HEK293 (cell line): ENCODE measurements at regions not wholly inside any gene's neighbourhood (a gene's known extent, or its start where the extent isn't known, plus 50 kb on each side); places are given as distances from the start of the nearest gene placed in this dataset.

Experiments
- CTCF ChIA-PET: fragments of 350-600 bp; formaldehyde crosslinking; extraction: SDS; loops from one replicate; lab custom pipeline; 2021; ENCODE audit warnings: antibody characterized with exemption; lab: Yijun Ruan, JAX
- POLR2A ChIA-PET: fragments of 300-600 bp; formaldehyde crosslinking; extraction: SDS; loops from one replicate; lab custom pipeline; 2020; ENCODE audit warnings: antibody characterized with exemption, inconsistent platforms; lab: Yijun Ruan, JAX
- H3K27ac ChIP-seq: fragments of 200-500 bp; sonication (Bioruptor generic); 2 replicates; pipeline ENCODE4 v1.5.1; 2014; ENCODE audit warnings: low read depth, low read length, control low read depth, inconsistent platforms; ENCODE audit errors: extremely low read depth
- H3K36me3 ChIP-seq, 2 experiments: fragments of 200-500 bp in 1 of 2; sonication (Bioruptor generic) in 1 of 2; 1 replicate in 1 of 2; 2 replicates in 1 of 2; pipeline ENCODE4 v1.5.1; 2014 to 2017; ENCODE audit warnings: inconsistent platforms in 2 of 2, low read length in 2 of 2; ENCODE audit not compliant: control insufficient read depth in 2 of 2, insufficient read depth in 1 of 2
- H3K4me1 ChIP-seq: fragments of 200-500 bp; sonication (Bioruptor generic); 2 replicates; pipeline ENCODE4 v1.5.1; 2014; ENCODE audit warnings: mild to moderate bottlenecking, low read length, inconsistent platforms; ENCODE audit not compliant: control insufficient read depth, insufficient read depth
- H3K4me3 ChIP-seq: 2 replicates; pipeline ENCODE4 v1.5.1; 2011; ENCODE audit warnings: low read depth, mild to moderate bottlenecking, control low read depth, low read length, moderate library complexity
- H3K9me3 ChIP-seq: fragments of 200-500 bp; sonication (Bioruptor generic); 2 replicates; pipeline ENCODE4 v1.5.1; 2014; ENCODE audit warnings: low read depth, low read length, inconsistent platforms; ENCODE audit not compliant: control insufficient read depth, insufficient read depth
- SETDB1 ChIP-seq: IDR thresholded peaks from one replicate; pipeline ENCODE4 v1.6.1; 2017; ENCODE audit warnings: mild to moderate bottlenecking, low read length, moderate library complexity, mixed read lengths; ENCODE audit not compliant: insufficient read length
- WT1 ChIP-seq: fragments of 450-650 bp; formaldehyde crosslinking; IDR thresholded peaks from 2 replicates; pipeline ENCODE4 v1.5.1; 2016; ENCODE audit warnings: missing biosample characterization, missing genetic modification characterization
- ZBTB8A ChIP-seq: fragments of 450-650 bp; formaldehyde crosslinking; IDR thresholded peaks from 2 replicates; pipeline ENCODE4 v1.5.1; 2016; ENCODE audit warnings: missing biosample characterization, missing genetic modification characterization
- ZNF292 ChIP-seq: fragments of 450-650 bp; formaldehyde crosslinking; IDR thresholded peaks from 2 replicates; pipeline ENCODE4 v1.5.1; 2016; ENCODE audit warnings: low read depth, missing biosample characterization, missing genetic modification characterization, borderline replicate concordance
- ZNF341 ChIP-seq: fragments of 450-650 bp; formaldehyde crosslinking; IDR thresholded peaks from 2 replicates; pipeline ENCODE4; 2016; ENCODE audit warnings: low read depth, missing biosample characterization, missing genetic modification characterization
- ZNF366 ChIP-seq: fragments of 450-650 bp; formaldehyde crosslinking; conservative IDR thresholded peaks from 2 replicates; pipeline ENCODE4 v1.5.1; 2016; ENCODE audit warnings: missing biosample characterization, missing genetic modification characterization
- ZNF555 ChIP-seq: fragments of 450-650 bp; formaldehyde crosslinking; conservative IDR thresholded peaks from 2 replicates; pipeline ENCODE4 v1.5.1; 2017; ENCODE audit warnings: missing biosample characterization, mild to moderate bottlenecking, missing genetic modification characterization, inconsistent platforms
- ZNF624 ChIP-seq: fragments of 450-650 bp; formaldehyde crosslinking; IDR thresholded peaks from 2 replicates; pipeline ENCODE4 v1.5.1; 2017; ENCODE audit warnings: missing biosample characterization, missing genetic modification characterization
- ZNF654 ChIP-seq: fragments of 450-650 bp; formaldehyde crosslinking; IDR thresholded peaks from 2 replicates; pipeline ENCODE4 v1.5.1; 2016; ENCODE audit warnings: low read depth, missing biosample characterization, missing genetic modification characterization
- ZNF670 ChIP-seq: fragments of 450-650 bp; formaldehyde crosslinking; IDR thresholded peaks from 2 replicates; pipeline ENCODE4 v1.5.1; 2016; ENCODE audit warnings: missing biosample characterization, missing genetic modification characterization, low read depth
- ZNF677 ChIP-seq: fragments of 450-650 bp; IDR thresholded peaks from 2 replicates; pipeline ENCODE4 v1.5.0; 2018; ENCODE audit warnings: missing biosample characterization, mild to moderate bottlenecking, missing genetic modification characterization, moderate library complexity
- ZNF837 ChIP-seq: fragments of 450-650 bp; formaldehyde crosslinking; IDR thresholded peaks from 2 replicates; pipeline ENCODE4 v1.5.1; 2016; ENCODE audit warnings: missing biosample characterization, missing genetic modification characterization
- ZNF843 ChIP-seq: fragments of 450-650 bp; formaldehyde crosslinking; IDR thresholded peaks from 2 replicates; pipeline ENCODE4 v1.5.1; 2016; ENCODE audit warnings: missing biosample characterization, missing genetic modification characterization
- TF ChIP-seq, protein P1 (sequence below): fragments of 450-650 bp; formaldehyde crosslinking; IDR thresholded peaks from 2 replicates; pipeline ENCODE4 v1.5.1; 2017; ENCODE audit warnings: missing biosample characterization, missing genetic modification characterization
- TF ChIP-seq, protein P2 (sequence below): fragments of 450-650 bp; formaldehyde crosslinking; IDR thresholded peaks from 2 replicates; pipeline ENCODE4 v1.5.1; 2016; ENCODE audit warnings: missing biosample characterization, missing genetic modification characterization
- TF ChIP-seq, protein P3 (sequence below): fragments of 450-650 bp; formaldehyde crosslinking; IDR thresholded peaks from 2 replicates; pipeline ENCODE4 v1.5.1; 2016; ENCODE audit warnings: missing biosample characterization, missing genetic modification characterization
- TF ChIP-seq, protein P4 (sequence below): fragments of 450-650 bp; formaldehyde crosslinking; IDR thresholded peaks from 2 replicates; pipeline ENCODE4 v1.5.1; 2016; ENCODE audit warnings: missing biosample characterization, missing genetic modification characterization
- TF ChIP-seq, protein P5 (sequence below): fragments of 450-650 bp; formaldehyde crosslinking; IDR thresholded peaks from 2 replicates; pipeline ENCODE4 v1.5.1; 2017; ENCODE audit warnings: missing biosample characterization, missing genetic modification characterization

DNA sequence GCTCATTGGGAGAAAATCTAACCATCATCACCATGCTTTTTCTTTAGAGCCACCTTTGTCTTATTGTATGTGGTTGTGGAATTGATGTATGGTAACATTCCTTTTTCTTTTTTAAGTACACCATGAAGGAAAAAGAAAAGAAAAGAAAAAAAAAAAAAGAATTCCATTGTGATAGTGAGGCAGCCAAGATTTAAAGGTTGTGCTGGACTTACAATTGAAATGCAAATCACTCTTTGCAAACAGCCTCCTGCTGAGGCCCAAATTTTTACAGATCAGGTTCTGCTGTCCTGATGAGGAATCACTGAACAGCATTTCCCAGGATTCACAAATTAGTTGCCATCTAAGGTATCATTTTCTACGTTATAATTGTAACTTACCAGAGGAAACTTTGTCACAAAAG lies 1101.0 kb upstream of the FANCL start (continued):
- TF ChIP-seq, protein P1, sequence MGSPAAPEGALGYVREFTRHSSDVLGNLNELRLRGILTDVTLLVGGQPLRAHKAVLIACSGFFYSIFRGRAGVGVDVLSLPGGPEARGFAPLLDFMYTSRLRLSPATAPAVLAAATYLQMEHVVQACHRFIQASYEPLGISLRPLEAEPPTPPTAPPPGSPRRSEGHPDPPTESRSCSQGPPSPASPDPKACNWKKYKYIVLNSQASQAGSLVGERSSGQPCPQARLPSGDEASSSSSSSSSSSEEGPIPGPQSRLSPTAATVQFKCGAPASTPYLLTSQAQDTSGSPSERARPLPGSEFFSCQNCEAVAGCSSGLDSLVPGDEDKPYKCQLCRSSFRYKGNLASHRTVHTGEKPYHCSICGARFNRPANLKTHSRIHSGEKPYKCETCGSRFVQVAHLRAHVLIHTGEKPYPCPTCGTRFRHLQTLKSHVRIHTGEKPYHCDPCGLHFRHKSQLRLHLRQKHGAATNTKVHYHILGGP: no peak
- TF ChIP-seq ZNF366 (tag by site-specific recombination) (no peak), ZNF624 (no peak), ZNF341 (tag by site-specific recombination) (no peak)
- TF ChIP-seq, protein P2, sequence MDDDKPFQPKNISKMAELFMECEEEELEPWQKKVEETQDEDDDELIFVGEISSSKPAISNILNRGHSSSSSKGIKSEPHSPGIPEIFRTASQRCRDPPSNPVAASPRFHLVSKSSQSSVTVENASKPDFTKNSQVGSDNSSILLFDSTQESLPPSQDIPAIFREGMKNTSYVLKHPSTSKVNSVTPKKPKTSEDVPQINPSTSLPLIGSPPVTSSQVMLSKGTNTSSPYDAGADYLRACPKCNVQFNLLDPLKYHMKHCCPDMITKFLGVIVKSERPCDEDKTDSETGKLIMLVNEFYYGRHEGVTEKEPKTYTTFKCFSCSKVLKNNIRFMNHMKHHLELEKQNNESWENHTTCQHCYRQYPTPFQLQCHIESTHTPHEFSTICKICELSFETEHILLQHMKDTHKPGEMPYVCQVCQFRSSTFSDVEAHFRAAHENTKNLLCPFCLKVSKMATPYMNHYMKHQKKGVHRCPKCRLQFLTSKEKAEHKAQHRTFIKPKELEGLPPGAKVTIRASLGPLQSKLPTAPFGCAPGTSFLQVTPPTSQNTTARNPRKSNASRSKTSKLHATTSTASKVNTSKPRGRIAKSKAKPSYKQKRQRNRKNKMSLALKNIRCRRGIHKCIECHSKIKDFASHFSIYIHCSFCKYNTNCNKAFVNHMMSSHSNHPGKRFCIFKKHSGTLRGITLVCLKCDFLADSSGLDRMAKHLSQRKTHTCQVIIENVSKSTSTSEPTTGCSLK (tag by site-specific recombination): no peak
- TF ChIP-seq, protein P3, sequence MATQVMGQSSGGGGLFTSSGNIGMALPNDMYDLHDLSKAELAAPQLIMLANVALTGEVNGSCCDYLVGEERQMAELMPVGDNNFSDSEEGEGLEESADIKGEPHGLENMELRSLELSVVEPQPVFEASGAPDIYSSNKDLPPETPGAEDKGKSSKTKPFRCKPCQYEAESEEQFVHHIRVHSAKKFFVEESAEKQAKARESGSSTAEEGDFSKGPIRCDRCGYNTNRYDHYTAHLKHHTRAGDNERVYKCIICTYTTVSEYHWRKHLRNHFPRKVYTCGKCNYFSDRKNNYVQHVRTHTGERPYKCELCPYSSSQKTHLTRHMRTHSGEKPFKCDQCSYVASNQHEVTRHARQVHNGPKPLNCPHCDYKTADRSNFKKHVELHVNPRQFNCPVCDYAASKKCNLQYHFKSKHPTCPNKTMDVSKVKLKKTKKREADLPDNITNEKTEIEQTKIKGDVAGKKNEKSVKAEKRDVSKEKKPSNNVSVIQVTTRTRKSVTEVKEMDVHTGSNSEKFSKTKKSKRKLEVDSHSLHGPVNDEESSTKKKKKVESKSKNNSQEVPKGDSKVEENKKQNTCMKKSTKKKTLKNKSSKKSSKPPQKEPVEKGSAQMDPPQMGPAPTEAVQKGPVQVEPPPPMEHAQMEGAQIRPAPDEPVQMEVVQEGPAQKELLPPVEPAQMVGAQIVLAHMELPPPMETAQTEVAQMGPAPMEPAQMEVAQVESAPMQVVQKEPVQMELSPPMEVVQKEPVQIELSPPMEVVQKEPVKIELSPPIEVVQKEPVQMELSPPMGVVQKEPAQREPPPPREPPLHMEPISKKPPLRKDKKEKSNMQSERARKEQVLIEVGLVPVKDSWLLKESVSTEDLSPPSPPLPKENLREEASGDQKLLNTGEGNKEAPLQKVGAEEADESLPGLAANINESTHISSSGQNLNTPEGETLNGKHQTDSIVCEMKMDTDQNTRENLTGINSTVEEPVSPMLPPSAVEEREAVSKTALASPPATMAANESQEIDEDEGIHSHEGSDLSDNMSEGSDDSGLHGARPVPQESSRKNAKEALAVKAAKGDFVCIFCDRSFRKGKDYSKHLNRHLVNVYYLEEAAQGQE (tag by site-specific recombination): no peak
- TF ChIP-seq, all 188 proteins: peak for 0

DNA sequence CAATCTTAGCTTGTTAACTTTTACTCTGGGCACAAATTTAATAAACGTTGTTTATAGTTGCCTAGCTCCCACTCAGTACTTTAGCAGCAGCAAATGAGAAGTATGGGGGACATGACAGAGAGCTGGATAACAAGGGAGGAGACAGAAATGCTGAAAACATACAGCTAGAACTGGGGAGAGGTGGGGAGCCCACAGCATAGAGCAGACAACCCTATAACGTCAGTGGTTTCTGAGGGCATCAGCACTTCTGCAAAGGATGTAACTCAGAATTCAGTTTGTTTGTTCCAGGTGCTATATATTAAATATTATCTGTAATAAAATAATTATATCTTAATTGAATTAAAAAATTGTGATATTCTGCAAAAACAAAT lies 1098.7 kb upstream of the FANCL start:
- CTCF ChIA-PET: interaction anchor here (0.9 kb wide), 1 partner anchor 315 kb away, joined by 4 read pairs; no protein-coding TSS in a partner anchor

More for the DNA sequence above, 1098.7 kb upstream of the FANCL start:
- Histone ChIP-seq H3K4me3 (no peak overlapping the region), H3K9me3 (no peaks in the 10 kb centered on the region), H3K27ac (no peak overlapping the region), H3K4me1 (peaks cover 5% of the 10 kb centered on the region; the same call in 1 of the 2 replicates), H3K36me3 (no peaks in the 10 kb centered on the region)
- no peak for TF ChIP-seq ZNF837 (tag by site-specific recombination)
- TF ChIP-seq WT1 (tag by site-specific recombination): no peak
- TF ChIP-seq ZNF654 (tag by site-specific recombination): no peak
- TF ChIP-seq SETDB1: no peak
- no peak for TF ChIP-seq ZBTB8A
- TF ChIP-seq ZNF677 (tag by site-specific recombination): no peak
- no peak for TF ChIP-seq ZNF555
- TF ChIP-seq, protein P4, sequence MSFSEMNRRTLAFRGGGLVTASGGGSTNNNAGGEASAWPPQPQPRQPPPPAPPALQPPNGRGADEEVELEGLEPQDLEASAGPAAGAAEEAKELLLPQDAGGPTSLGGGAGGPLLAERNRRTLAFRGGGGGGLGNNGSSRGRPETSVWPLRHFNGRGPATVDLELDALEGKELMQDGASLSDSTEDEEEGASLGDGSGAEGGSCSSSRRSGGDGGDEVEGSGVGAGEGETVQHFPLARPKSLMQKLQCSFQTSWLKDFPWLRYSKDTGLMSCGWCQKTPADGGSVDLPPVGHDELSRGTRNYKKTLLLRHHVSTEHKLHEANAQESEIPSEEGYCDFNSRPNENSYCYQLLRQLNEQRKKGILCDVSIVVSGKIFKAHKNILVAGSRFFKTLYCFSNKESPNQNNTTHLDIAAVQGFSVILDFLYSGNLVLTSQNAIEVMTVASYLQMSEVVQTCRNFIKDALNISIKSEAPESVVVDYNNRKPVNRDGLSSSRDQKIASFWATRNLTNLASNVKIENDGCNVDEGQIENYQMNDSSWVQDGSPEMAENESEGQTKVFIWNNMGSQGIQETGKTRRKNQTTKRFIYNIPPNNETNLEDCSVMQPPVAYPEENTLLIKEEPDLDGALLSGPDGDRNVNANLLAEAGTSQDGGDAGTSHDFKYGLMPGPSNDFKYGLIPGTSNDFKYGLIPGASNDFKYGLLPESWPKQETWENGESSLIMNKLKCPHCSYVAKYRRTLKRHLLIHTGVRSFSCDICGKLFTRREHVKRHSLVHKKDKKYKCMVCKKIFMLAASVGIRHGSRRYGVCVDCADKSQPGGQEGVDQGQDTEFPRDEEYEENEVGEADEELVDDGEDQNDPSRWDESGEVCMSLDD (tag by site-specific recombination): no peak
- TF ChIP-seq, protein P5, sequence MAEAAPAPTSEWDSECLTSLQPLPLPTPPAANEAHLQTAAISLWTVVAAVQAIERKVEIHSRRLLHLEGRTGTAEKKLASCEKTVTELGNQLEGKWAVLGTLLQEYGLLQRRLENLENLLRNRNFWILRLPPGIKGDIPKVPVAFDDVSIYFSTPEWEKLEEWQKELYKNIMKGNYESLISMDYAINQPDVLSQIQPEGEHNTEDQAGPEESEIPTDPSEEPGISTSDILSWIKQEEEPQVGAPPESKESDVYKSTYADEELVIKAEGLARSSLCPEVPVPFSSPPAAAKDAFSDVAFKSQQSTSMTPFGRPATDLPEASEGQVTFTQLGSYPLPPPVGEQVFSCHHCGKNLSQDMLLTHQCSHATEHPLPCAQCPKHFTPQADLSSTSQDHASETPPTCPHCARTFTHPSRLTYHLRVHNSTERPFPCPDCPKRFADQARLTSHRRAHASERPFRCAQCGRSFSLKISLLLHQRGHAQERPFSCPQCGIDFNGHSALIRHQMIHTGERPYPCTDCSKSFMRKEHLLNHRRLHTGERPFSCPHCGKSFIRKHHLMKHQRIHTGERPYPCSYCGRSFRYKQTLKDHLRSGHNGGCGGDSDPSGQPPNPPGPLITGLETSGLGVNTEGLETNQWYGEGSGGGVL (tag by site-specific recombination): no peak
- TF ChIP-seq, protein P2 (tag by site-specific recombination): no peak
- no peak for TF ChIP-seq ZNF292 (tag by site-specific recombination)
- TF ChIP-seq ZNF670: no peak
- no peak for TF ChIP-seq ZNF843 (tag by site-specific recombination)
- POLR2A ChIA-PET: no interaction called here
